Left ventricle myocardium inferior (tissue), 1 donor: ENCODE measurements at regions not wholly inside any gene's neighbourhood (a gene's known extent, or its start where the extent isn't known, plus 50 kb on each side); places are given as distances from the start of the nearest gene placed in this dataset.
"Not testable (repeated sequence)": the region's sequence is repeated elsewhere in the genome, so short reads cannot be mapped to it uniquely, and the experiment has no call there.

Experiments
- DNase-seq: peaks from one replicate; pipeline ENCODE4 v3.0.0-alpha.2; 2020
- H3K27ac ChIP-seq: fragments of 200-600 bp; replicated peaks from 2 replicates; pipeline ENCODE4 v1.8.0; 2021
- H3K27me3 ChIP-seq: fragments of 200-600 bp; 2 replicates; pipeline ENCODE4 v1.8.0; 2021; ENCODE audit warnings: low read depth
- H3K36me3 ChIP-seq: fragments of 200-600 bp; 2 replicates; pipeline ENCODE4 v1.8.0; 2021
- H3K4me1 ChIP-seq: fragments of 200-600 bp; 2 replicates; pipeline ENCODE4 v1.8.0; 2021
- H3K4me3 ChIP-seq: fragments of 200-600 bp; 2 replicates; pipeline ENCODE4 v1.8.0; 2021; ENCODE audit warnings: mild to moderate bottlenecking, moderate library complexity
- H3K9me3 ChIP-seq: fragments of 200-600 bp; replicated peaks from 2 replicates; pipeline ENCODE4 v1.8.0; 2021
- CTCF ChIP-seq: fragments of 200-600 bp; IDR thresholded peaks from 2 replicates; pipeline ENCODE4 v1.8.0; 2021; ENCODE audit warnings: antibody characterized with exemption, mild to moderate bottlenecking, borderline replicate concordance
- intact Hi-C: fragments of 100-400 bp; cut with micrococcal nuclease; formaldehyde crosslinking; loops from one replicate; pipeline ENCODE4 v1.11.0; 2022
- donor health status: DM: no; HTN: yes; CAD: no; lungs with severe emphysema.

- H3K4me3 ChIP-seq = no peak overlapping the region
- H3K9me3 ChIP-seq = no peaks in the 10 kb centered on the region
- no peak for TF ChIP-seq CTCF
- no peak overlapping the region for H3K27ac ChIP-seq
- DNase-seq = no peak
- H3K4me1 ChIP-seq = no peaks in the 10 kb centered on the region
- H3K36me3 ChIP-seq = no peaks in the 10 kb centered on the region
- peaks cover 38% of the 10 kb centered on the region for H3K27me3 ChIP-seq
- intact Hi-C loops = no loop called here
Measured at GRCh38 chr2:95730813-95731212, 139.0 kb downstream of the TRIM43 start.

- intact Hi-C loops = no loop called here
- TF ChIP-seq CTCF = no peak
- no peaks in the 10 kb centered on the region for H3K9me3 ChIP-seq
- H3K36me3 ChIP-seq = no peaks in the 10 kb centered on the region
- no peak for DNase-seq
- peaks cover 52% of the 10 kb centered on the region for H3K27me3 ChIP-seq
- no peaks in the 10 kb centered on the region for H3K4me1 ChIP-seq
- H3K27ac ChIP-seq = no peak overlapping the region
- no peak overlapping the region for H3K4me3 ChIP-seq
Measured at GRCh38 chr2:95734976-95735890, 143.4 kb downstream of the TRIM43 start.

- Histone ChIP-seq H3K4me1 (no peaks in the 10 kb centered on the region), H3K27ac (no peak overlapping the region), H3K4me3 (no peak overlapping the region), H3K27me3 (peaks cover 38% of the 10 kb centered on the region), H3K9me3 (no peaks in the 10 kb centered on the region), H3K36me3 (no peaks in the 10 kb centered on the region)
- no peak for DNase-seq
- TF ChIP-seq CTCF = no peak
- intact Hi-C loops = no loop called here
Measured at GRCh38 chr2:95738301-95738700, 146.5 kb downstream of the TRIM43 start.

- H3K36me3 ChIP-seq, H3K4me3 ChIP-seq, H3K4me1 ChIP-seq, H3K27ac ChIP-seq, intact Hi-C loops, H3K9me3 ChIP-seq, DNase-seq: not testable (repeated sequence)
- peaks cover 10% of the 10 kb centered on the region for H3K27me3 ChIP-seq
Measured at GRCh38 chr2:95752126-95752525, 160.3 kb downstream of the TRIM43 start.

GRCh38 chr2:95753812-95754211 is 162.0 kb downstream of the TRIM43 start:
- H3K9me3 ChIP-seq, H3K4me1 ChIP-seq, DNase-seq, intact Hi-C loops, H3K4me3 ChIP-seq, H3K27ac ChIP-seq, H3K36me3 ChIP-seq: not testable (repeated sequence)
- H3K27me3 ChIP-seq = peaks cover 10% of the 10 kb centered on the region

- H3K27ac ChIP-seq, H3K4me3 ChIP-seq, H3K36me3 ChIP-seq, H3K4me1 ChIP-seq, H3K9me3 ChIP-seq, DNase-seq, intact Hi-C loops: not testable (repeated sequence)
- H3K27me3 ChIP-seq = peaks cover 10% of the 10 kb centered on the region
Measured at GRCh38 chr2:95754213-95754612, 162.4 kb downstream of the TRIM43 start.

- H3K4me1 ChIP-seq, H3K4me3 ChIP-seq, H3K36me3 ChIP-seq, DNase-seq, H3K27ac ChIP-seq, H3K9me3 ChIP-seq, intact Hi-C loops: not testable (repeated sequence)
- peaks cover 10% of the 10 kb centered on the region for H3K27me3 ChIP-seq
Measured at GRCh38 chr2:95754819-95755563, 163.2 kb downstream of the TRIM43 start.

- H3K27ac ChIP-seq, intact Hi-C loops, DNase-seq, H3K4me1 ChIP-seq, H3K9me3 ChIP-seq, H3K36me3 ChIP-seq, H3K4me3 ChIP-seq: not testable (repeated sequence)
- H3K27me3 ChIP-seq = peaks cover 12% of the 10 kb centered on the region
Measured at GRCh38 chr2:95755956-95756669, 164.3 kb downstream of the TRIM43 start.
